Common myeloid progenitor, CD34-positive (primary cell): ENCODE measurements at regions not wholly inside any gene's neighbourhood (a gene's known extent, or its start where the extent isn't known, plus 50 kb on each side); places are given as distances from the start of the nearest gene placed in this dataset.

Source experiments
- CTCF ChIA-PET: fragments of 350-600 bp; sonication (Branson Sonifier 250); formaldehyde crosslinking; loops from one replicate; lab custom pipeline; 2021; ENCODE audit warnings: antibody characterized with exemption; lab: Charles Lee
- POLR2A ChIA-PET: fragments of 350-600 bp; sonication (Branson Sonifier 250); formaldehyde crosslinking; loops from one replicate; lab custom pipeline; 2021; ENCODE audit warnings: antibody characterized with exemption; lab: Charles Lee
- DNase-seq, 3 donors: peaks; one replicate each; pipeline versions ENCODE4 v3.0.0 to v3.0.0-alpha.2; 2013
- H3K27ac ChIP-seq, 2 experiments: 1 replicate in 1 of 2; 2 replicates in 1 of 2; pipeline ENCODE4 v1.7.0; 2013; ENCODE audit warnings: inconsistent platforms in 2 of 2, low read length in 2 of 2, mild to moderate bottlenecking in 2 of 2, low read depth in 1 of 2, moderate library complexity in 1 of 2; ENCODE audit not compliant: severe bottlenecking in 2 of 2, insufficient read depth in 1 of 2, poor library complexity in 1 of 2
- H3K27me3 ChIP-seq, 5 experiments: replicated peaks in 2 of 5; 1 replicate in 3 of 5; 2 replicates in 2 of 5; pipeline versions ENCODE4 v1.6.1 to v1.7.0; 2013; ENCODE audit warnings: low read length in 4 of 5, mild to moderate bottlenecking in 2 of 5, moderate library complexity in 2 of 5, inconsistent platforms in 1 of 5; ENCODE audit not compliant: insufficient read depth in 5 of 5, control insufficient read depth in 4 of 5
- H3K36me3 ChIP-seq, 4 experiments: 1 replicate in 2 of 4; 2 replicates in 2 of 4; pipeline versions ENCODE4 v1.6.1 to v1.7.0; 2013; ENCODE audit warnings: low read length in 3 of 4, control low read depth in 1 of 4, mild to moderate bottlenecking in 1 of 4; ENCODE audit not compliant: control insufficient read depth in 4 of 4, insufficient read depth in 4 of 4
- H3K4me1 ChIP-seq, 4 experiments: 1 replicate in 3 of 4; 2 replicates in 1 of 4; pipeline versions ENCODE4 v1.6.1 to v1.7.1; 2013; ENCODE audit warnings: low read length in 3 of 4, mild to moderate bottlenecking in 3 of 4, control low read depth in 1 of 4, inconsistent platforms in 1 of 4, moderate library complexity in 1 of 4; ENCODE audit not compliant: control insufficient read depth in 4 of 4, insufficient read depth in 4 of 4; ENCODE audit errors: control extremely low read depth in 1 of 4
- H3K4me3 ChIP-seq, 7 experiments: 1 replicate in 4 of 7; 2 replicates in 3 of 7; pipeline versions ENCODE4 v1.5.1 to v1.7.0; 2013; ENCODE audit warnings: mild to moderate bottlenecking in 7 of 7, low read length in 6 of 7, moderate library complexity in 6 of 7, inconsistent platforms in 2 of 7, low read depth in 2 of 7, control low read depth in 1 of 7; ENCODE audit not compliant: insufficient read depth in 4 of 7, control insufficient read depth in 1 of 7; ENCODE audit errors: extremely low read depth in 1 of 7
- H3K9me3 ChIP-seq, 5 experiments: 1 replicate in 4 of 5; 2 replicates in 1 of 5; pipeline versions ENCODE4 v1.6.1 to v1.7.1; 2013; ENCODE audit warnings: low read length in 4 of 5, mild to moderate bottlenecking in 2 of 5, inconsistent platforms in 1 of 5, low read depth in 1 of 5, moderate library complexity in 1 of 5; ENCODE audit not compliant: control insufficient read depth in 4 of 5, insufficient read depth in 2 of 5; ENCODE audit errors: control extremely low read depth in 1 of 5
- WGBS: methylation state at CpG from one replicate; pipeline ENCODE4 v1.1.5; 2013; ENCODE audit not compliant: insufficient coverage; 5-methylcytosine and 5-hydroxymethylcytosine counted together

- ChIA-PET CTCF (no interaction called here), POLR2A (no interaction called here)
- H3K27ac ChIP-seq = no peak overlapping the region
- WGBS = 97% methylated on average over 6 of the region's 7 CpGs
- H3K4me1 ChIP-seq = no peaks in the 10 kb centered on the region
- no peaks in the 10 kb centered on the region for H3K36me3 ChIP-seq
- no peaks in the 10 kb centered on the region for H3K9me3 ChIP-seq
- no peak overlapping the region for H3K4me3 ChIP-seq
- no peak for DNase-seq
- no peaks in the 10 kb centered on the region for H3K27me3 ChIP-seq
These were observed 829.5 kb downstream of the VGLL3 start for GRCh38 chr3:86161493-86161892.

- Histone ChIP-seq H3K9me3 (peaks cover 0 to 1% (median 0%) of the 10 kb centered on the region in 5 experiments), H3K27me3 (no peaks in the 10 kb centered on the region), H3K27ac (no peak overlapping the region), H3K4me1 (no peaks in the 10 kb centered on the region), H3K4me3 (no peak overlapping the region), H3K36me3 (no peaks in the 10 kb centered on the region)
- ChIA-PET CTCF (no interaction called here), POLR2A (no interaction called here)
- no peak for DNase-seq
These were observed 838.3 kb downstream of the VGLL3 start for GRCh38 chr3:86152620-86153019.

- DNase-seq = no peak
- no peaks in the 10 kb centered on the region for H3K4me1 ChIP-seq
- POLR2A ChIA-PET = no interaction called here
These were observed 841.9 kb downstream of the VGLL3 start for GRCh38 chr3:86149054-86149453.

GRCh38 chr3:86147119-86147518, 843.8 kb downstream of the VGLL3 start:
- H3K36me3 ChIP-seq = no peaks in the 10 kb centered on the region
- ChIA-PET POLR2A (no interaction called here), CTCF (no interaction called here)
- H3K27me3 ChIP-seq = no peaks in the 10 kb centered on the region
- DNase-seq = no peak
- no peak overlapping the region for H3K27ac ChIP-seq
- H3K4me1 ChIP-seq = no peaks in the 10 kb centered on the region
- WGBS = 92% methylated on average over 2 of the region's 5 CpGs
- no peak overlapping the region for H3K4me3 ChIP-seq
- peaks cover 0 to 1% (median 0%) of the 10 kb centered on the region in 5 experiments for H3K9me3 ChIP-seq

More at GRCh38 chr3:86149054-86149453, 841.9 kb downstream of the VGLL3 start:
- CTCF ChIA-PET = no interaction called here
- Histone ChIP-seq H3K27ac (no peak overlapping the region), H3K27me3 (no peaks in the 10 kb centered on the region), H3K9me3 (peaks cover 0 to 1% (median 0%) of the 10 kb centered on the region in 5 experiments), H3K4me3 (no peak overlapping the region), H3K36me3 (no peaks in the 10 kb centered on the region)

GRCh38 chr3:86126552-86126951, 864.4 kb downstream of the VGLL3 start:
- no peak overlapping the region for H3K4me3 ChIP-seq
- no peaks in the 10 kb centered on the region for H3K27me3 ChIP-seq
- H3K9me3 ChIP-seq = peaks cover 0 to 6% (median 0%) of the 10 kb centered on the region in 5 experiments
- no CpG with 5 or more reads among the region's 5 CpGs for WGBS
- no peak overlapping the region for H3K27ac ChIP-seq
- H3K36me3 ChIP-seq = no peaks in the 10 kb centered on the region
- CTCF ChIA-PET = no interaction called here
- POLR2A ChIA-PET = no interaction called here
- no peaks in the 10 kb centered on the region for H3K4me1 ChIP-seq
- DNase-seq = no peak
